H9 (cell line): ENCODE measurements at regions not wholly inside any gene's neighbourhood (a gene's known extent, or its start where the extent isn't known, plus 50 kb on each side); places are given as distances from the start of the nearest gene placed in this dataset.

Experiments
- DNase-seq: peaks from one replicate; pipeline ENCODE4 v3.0.0-alpha.2; 2017
- H2AFZ ChIP-seq: one replicate; pipeline ENCODE4 v1.6.1; 2013; ENCODE audit warnings: mild to moderate bottlenecking, low read length, control low read depth, moderate library complexity
- H2AK5ac ChIP-seq: 2 replicates; pipeline ENCODE4 v1.6.1; 2013; ENCODE audit warnings: low read length, control low read depth, mixed read lengths; ENCODE audit not compliant: insufficient read length
- H2BK120ac ChIP-seq: one replicate; pipeline ENCODE4 v1.6.1; 2013; ENCODE audit warnings: low read depth, mild to moderate bottlenecking, low read length, control low read depth, inconsistent platforms; ENCODE audit not compliant: poor library complexity, severe bottlenecking
- H2BK12ac ChIP-seq: 2 replicates; pipeline ENCODE4 v1.6.1; 2013; ENCODE audit warnings: low read length, control low read depth, mixed read lengths, low read depth; ENCODE audit not compliant: insufficient read length
- H2BK15ac ChIP-seq: 2 replicates; pipeline ENCODE4 v1.6.1; 2013; ENCODE audit warnings: low read depth, low read length, control low read depth
- H2BK20ac ChIP-seq: one replicate; pipeline ENCODE4 v1.6.1; 2013; ENCODE audit warnings: low read depth, mild to moderate bottlenecking, low read length, control low read depth, inconsistent platforms; ENCODE audit not compliant: poor library complexity, severe bottlenecking
- H2BK5ac ChIP-seq: 2 replicates; pipeline ENCODE4 v1.6.1; 2013; ENCODE audit warnings: low read length, control low read depth, mixed read lengths; ENCODE audit not compliant: insufficient read length
- H3K14ac ChIP-seq: 2 replicates; pipeline ENCODE4 v1.6.1; 2013; ENCODE audit warnings: low read length, control low read depth; ENCODE audit not compliant: insufficient read depth
- H3K18ac ChIP-seq: 2 replicates; pipeline ENCODE4 v1.6.1; 2013; ENCODE audit warnings: low read depth, mild to moderate bottlenecking, mixed read lengths, low read length, control low read depth; ENCODE audit not compliant: insufficient read length
- H3K23ac ChIP-seq: 2 replicates; pipeline ENCODE4 v1.6.1; 2013; ENCODE audit warnings: low read length, control low read depth, mixed read lengths, low read depth; ENCODE audit not compliant: insufficient read length
- H3K23me2 ChIP-seq: 2 replicates; pipeline ENCODE4 v1.6.1; 2013; ENCODE audit warnings: low read depth, mild to moderate bottlenecking, mixed read lengths, low read length, control low read depth; ENCODE audit not compliant: insufficient read length, poor library complexity, severe bottlenecking
- H3K27ac ChIP-seq: 2 replicates; pipeline ENCODE4 v1.5.1; 2013; ENCODE audit warnings: low read length, control low read depth, mixed read lengths, low read depth; ENCODE audit not compliant: insufficient read length
- H3K27me3 ChIP-seq: 2 replicates; pipeline ENCODE4 v1.6.1; 2013; ENCODE audit warnings: low read length, control low read depth, inconsistent platforms; ENCODE audit not compliant: insufficient read depth
- H3K4ac ChIP-seq: 2 replicates; pipeline ENCODE4 v1.6.1; 2013; ENCODE audit warnings: low read depth, mild to moderate bottlenecking, control low read depth, inconsistent platforms, low read length, moderate library complexity
- H3K4me1 ChIP-seq: 2 replicates; pipeline ENCODE4 v1.6.1; 2013; ENCODE audit warnings: low read length, control low read depth, inconsistent platforms; ENCODE audit not compliant: insufficient read depth
- H3K4me2 ChIP-seq: 2 replicates; pipeline ENCODE4 v1.6.1; 2013; ENCODE audit warnings: low read length, control low read depth, mixed read lengths; ENCODE audit not compliant: insufficient read length, insufficient read depth
- H3K56ac ChIP-seq: 2 replicates; pipeline ENCODE4 v1.6.1; 2013; ENCODE audit warnings: low read depth, mild to moderate bottlenecking, mixed read lengths, low read length, control low read depth; ENCODE audit not compliant: insufficient read length
- H3K79me1 ChIP-seq: 2 replicates; pipeline ENCODE4 v1.6.1; 2013; ENCODE audit warnings: low read depth, mild to moderate bottlenecking, moderate library complexity, low read length, control low read depth, inconsistent platforms; ENCODE audit not compliant: insufficient read depth, poor library complexity, severe bottlenecking
- H3K79me2 ChIP-seq: 2 replicates; pipeline ENCODE4 v1.6.1; 2013; ENCODE audit warnings: low read length, control low read depth, inconsistent platforms; ENCODE audit not compliant: insufficient read depth
- H3K9ac ChIP-seq: 2 replicates; pipeline ENCODE4 v1.6.1; 2013; ENCODE audit warnings: low read length, control low read depth, mixed read lengths; ENCODE audit not compliant: insufficient read length; ENCODE audit errors: extremely low read depth
- H3K9me3 ChIP-seq: one replicate; pipeline ENCODE4 v1.6.1; 2013; ENCODE audit warnings: low read depth, low read length, inconsistent platforms; ENCODE audit not compliant: control insufficient read depth
- H3T11ph ChIP-seq: one replicate; pipeline ENCODE4 v1.6.1; 2013; ENCODE audit warnings: mild to moderate bottlenecking, low read length, control low read depth, inconsistent platforms
- H4K20me1 ChIP-seq: one replicate; pipeline ENCODE4 v1.6.1; 2013; ENCODE audit not compliant: control insufficient read depth, insufficient read length, insufficient read depth
- H4K5ac ChIP-seq: 2 replicates; pipeline ENCODE4 v1.6.1; 2013; ENCODE audit warnings: low read depth, mild to moderate bottlenecking, mixed read lengths, low read length, control low read depth; ENCODE audit not compliant: insufficient read length
- H4K8ac ChIP-seq: replicated peaks from 2 replicates; pipeline ENCODE4 v1.6.1; 2013; ENCODE audit warnings: low read length, control low read depth, mixed read lengths, low read depth; ENCODE audit not compliant: insufficient read length
- H4K91ac ChIP-seq: 2 replicates; pipeline ENCODE4 v1.6.1; 2013; ENCODE audit warnings: low read depth, mild to moderate bottlenecking, moderate library complexity, mixed read lengths, low read length, control low read depth; ENCODE audit not compliant: insufficient read length
- H3K27ac Mint-ChIP-seq, 3 experiments: 2 replicates in 2 of 3; 3 replicates in 1 of 3; pipeline ENCODE4 v1.8.0; 2020 to 2021; ENCODE audit warnings: mixed read lengths in 3 of 3, mild to moderate bottlenecking in 1 of 3, moderate library complexity in 1 of 3
- H3K27me3 Mint-ChIP-seq: 2 replicates; pipeline ENCODE4 v1.8.0; 2021; ENCODE audit warnings: low read depth, mild to moderate bottlenecking, moderate library complexity, mixed read lengths
- H3K36me3 Mint-ChIP-seq, 3 experiments: 2 replicates in 2 of 3; 3 replicates in 1 of 3; pipeline ENCODE4 v1.8.0; 2020 to 2021; ENCODE audit warnings: low read depth in 3 of 3, mixed read lengths in 3 of 3; ENCODE audit not compliant: insufficient read depth in 1 of 3
- H3K4me1 Mint-ChIP-seq, 2 experiments: 2 replicates each; pipeline ENCODE4 v1.8.0; 2020; ENCODE audit warnings: mixed read lengths in 2 of 2
- H3K4me3 Mint-ChIP-seq, 2 experiments: 2 replicates in 1 of 2; 3 replicates in 1 of 2; pipeline ENCODE4 v1.8.0; 2020 to 2021; ENCODE audit warnings: mild to moderate bottlenecking in 2 of 2, mixed read lengths in 2 of 2, moderate library complexity in 1 of 2
- H3K9me3 Mint-ChIP-seq, 2 experiments: 2 replicates in 1 of 2; 3 replicates in 1 of 2; pipeline ENCODE4 v1.8.0; 2020; ENCODE audit warnings: mild to moderate bottlenecking in 2 of 2, mixed read lengths in 2 of 2, moderate library complexity in 1 of 2
- WGBS: extraction: QIAGEN DNeasy Blood & Tissue Kit; methylation state at CpG from one replicate; pipeline ENCODE4 v1.1.7; 2013; ENCODE audit warnings: missing lambda C conversion rate, low lambda C conversion rate, mixed read lengths; ENCODE audit not compliant: insufficient read length; ENCODE audit errors: extremely low coverage; 5-methylcytosine and 5-hydroxymethylcytosine counted together
- TF ChIP-seq, protein P1 (sequence below): fragments of 200-600 bp; sonication (generic); conservative IDR thresholded peaks from 3 replicates; pipeline ENCODE4 v1.8.0; 2021; ENCODE audit warnings: antibody characterized with exemption, mild to moderate bottlenecking

DNA sequence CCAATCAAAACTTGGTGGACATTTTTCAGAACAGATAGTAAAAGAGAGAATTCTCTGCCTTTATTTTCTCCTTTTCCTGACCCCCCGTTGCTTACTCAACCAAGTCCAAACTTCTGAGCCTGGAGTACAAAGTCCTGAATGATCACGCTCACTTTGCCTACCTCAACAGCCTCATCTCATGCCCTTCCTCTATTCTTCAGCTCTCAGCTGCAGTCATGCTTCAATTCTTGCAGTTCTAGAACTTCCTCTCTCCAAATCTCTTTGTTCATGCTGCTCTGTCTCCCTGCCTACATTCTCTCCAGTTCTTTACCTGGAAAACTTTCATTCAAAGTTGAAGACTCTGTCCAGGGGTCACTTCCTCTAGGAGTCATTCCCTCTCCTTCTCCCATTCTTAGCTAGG is 398.5 kb upstream of the SLC24A2 start:
- no peak overlapping the region for H3K18ac ChIP-seq
- H4K5ac ChIP-seq = no peak overlapping the region
- no peak overlapping the region for H3K27ac Mint-ChIP-seq
- H3K79me1 ChIP-seq = no peaks in the 10 kb centered on the region
- peaks cover 7% of the 10 kb centered on the region; the same call in 1 of the 2 replicates for H3K4me1 ChIP-seq
- no peak overlapping the region for H3K4me2 ChIP-seq
- TF ChIP-seq, protein P1, sequence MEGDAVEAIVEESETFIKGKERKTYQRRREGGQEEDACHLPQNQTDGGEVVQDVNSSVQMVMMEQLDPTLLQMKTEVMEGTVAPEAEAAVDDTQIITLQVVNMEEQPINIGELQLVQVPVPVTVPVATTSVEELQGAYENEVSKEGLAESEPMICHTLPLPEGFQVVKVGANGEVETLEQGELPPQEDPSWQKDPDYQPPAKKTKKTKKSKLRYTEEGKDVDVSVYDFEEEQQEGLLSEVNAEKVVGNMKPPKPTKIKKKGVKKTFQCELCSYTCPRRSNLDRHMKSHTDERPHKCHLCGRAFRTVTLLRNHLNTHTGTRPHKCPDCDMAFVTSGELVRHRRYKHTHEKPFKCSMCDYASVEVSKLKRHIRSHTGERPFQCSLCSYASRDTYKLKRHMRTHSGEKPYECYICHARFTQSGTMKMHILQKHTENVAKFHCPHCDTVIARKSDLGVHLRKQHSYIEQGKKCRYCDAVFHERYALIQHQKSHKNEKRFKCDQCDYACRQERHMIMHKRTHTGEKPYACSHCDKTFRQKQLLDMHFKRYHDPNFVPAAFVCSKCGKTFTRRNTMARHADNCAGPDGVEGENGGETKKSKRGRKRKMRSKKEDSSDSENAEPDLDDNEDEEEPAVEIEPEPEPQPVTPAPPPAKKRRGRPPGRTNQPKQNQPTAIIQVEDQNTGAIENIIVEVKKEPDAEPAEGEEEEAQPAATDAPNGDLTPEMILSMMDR = no peak
- no peaks in the 10 kb centered on the region for H3K23me2 ChIP-seq
- H3K9ac ChIP-seq = no peak overlapping the region
- DNase-seq = no peak
- H3K23ac ChIP-seq = no peak overlapping the region
- no peak overlapping the region for H3K14ac ChIP-seq
- H3K27me3 ChIP-seq = no peaks in the 10 kb centered on the region
- H2AK5ac ChIP-seq = no peak overlapping the region
- H4K8ac ChIP-seq = no peak overlapping the region
- no peaks in the 10 kb centered on the region for H3K79me2 ChIP-seq
- no peak overlapping the region for H4K91ac ChIP-seq
- H3K9me3 ChIP-seq = no peaks in the 10 kb centered on the region
- no peak overlapping the region for H2BK12ac ChIP-seq
- H2AFZ ChIP-seq = no peak overlapping the region
- no peak overlapping the region for H3K56ac ChIP-seq
- no peak overlapping the region for H2BK5ac ChIP-seq
- WGBS = no CpG with 5 or more reads among the region's 2 CpGs
- no peak overlapping the region for H2BK20ac ChIP-seq
- no peak overlapping the region for H3K27ac ChIP-seq
- H4K20me1 ChIP-seq = no peaks in the 10 kb centered on the region
- no peak overlapping the region for H3K4me3 Mint-ChIP-seq
- peaks cover 11 to 14% of the 10 kb centered on the region in 2 experiments for H3K4me1 Mint-ChIP-seq
- H3T11ph ChIP-seq = no peak overlapping the region
- H2BK15ac ChIP-seq = no peak overlapping the region
- no peak overlapping the region for H3K4ac ChIP-seq
- peaks cover 3 to 6% of the 10 kb centered on the region in 2 experiments for H3K9me3 Mint-ChIP-seq
- no peak overlapping the region for H2BK120ac ChIP-seq
- peaks cover 0 to 8% (median 6%) of the 10 kb centered on the region in 3 experiments; a peak in 4 of 7 replicates for H3K36me3 Mint-ChIP-seq
- H3K27me3 Mint-ChIP-seq = no peaks in the 10 kb centered on the region; the same call in 1 of the 2 replicates
